HEK293T (cell line): ENCODE measurements at regions not wholly inside any gene's neighbourhood (a gene's known extent, or its start where the extent isn't known, plus 50 kb on each side); places are given as distances from the start of the nearest gene placed in this dataset.

Experiments used
- CTCF ChIA-PET: fragments of 350-600 bp; formaldehyde crosslinking; extraction: SDS; loops from one replicate; lab custom pipeline; 2021; ENCODE audit warnings: antibody characterized with exemption, inconsistent platforms; lab: Yijun Ruan, JAX
- POLR2A ChIA-PET: fragments of 350-600 bp; formaldehyde crosslinking; extraction: SDS; loops from one replicate; lab custom pipeline; 2020; ENCODE audit warnings: antibody characterized with exemption, inconsistent platforms; lab: Yijun Ruan, JAX
- DNase-seq: peaks from one replicate; pipeline ENCODE4 v3.0.0; 2012; ENCODE audit warnings: mixed read lengths; ENCODE audit errors: extremely low spot score
- ARNT ChIP-seq: fragments of 450-650 bp; IDR thresholded peaks from 2 replicates; pipeline ENCODE4 v1.6.1; 2017; ENCODE audit warnings: mild to moderate bottlenecking
- BHLHE40 ChIP-seq: fragments of 450-650 bp; IDR thresholded peaks from 2 replicates; pipeline ENCODE4 v1.6.1; 2016; ENCODE audit warnings: mild to moderate bottlenecking, moderate library complexity, borderline replicate concordance
- CTBP1 ChIP-seq: fragments of 450-650 bp; IDR thresholded peaks from 2 replicates; pipeline ENCODE4 v1.6.1; 2016; ENCODE audit warnings: borderline replicate concordance
- ELF4 ChIP-seq: fragments of 450-650 bp; IDR thresholded peaks from 2 replicates; pipeline ENCODE4 v1.6.1; 2017; ENCODE audit warnings: antibody characterized with exemption
- FOXA1 ChIP-seq: fragments of 450-650 bp; IDR thresholded peaks from 2 replicates; pipeline ENCODE4 v1.6.1; 2016; ENCODE audit warnings: mild to moderate bottlenecking
- FOXK2 ChIP-seq: fragments of 450-650 bp; IDR thresholded peaks from 2 replicates; pipeline ENCODE4 v1.6.1; 2016; ENCODE audit warnings: mild to moderate bottlenecking
- FOXM1 ChIP-seq: fragments of 450-650 bp; IDR thresholded peaks from 2 replicates; pipeline ENCODE4 v1.6.1; 2017; ENCODE audit warnings: mild to moderate bottlenecking, borderline replicate concordance
- HDGF ChIP-seq: fragments of 450-650 bp; IDR thresholded peaks from 2 replicates; pipeline ENCODE4 v1.6.1; 2017; ENCODE audit warnings: antibody characterized with exemption, borderline replicate concordance
- L3MBTL2 ChIP-seq: fragments of 450-650 bp; conservative IDR thresholded peaks from 2 replicates; pipeline ENCODE4 v1.6.1; 2016; ENCODE audit warnings: mild to moderate bottlenecking
- LEF1 ChIP-seq: fragments of 450-650 bp; IDR thresholded peaks from 2 replicates; pipeline ENCODE4 v1.6.1; 2017; ENCODE audit warnings: mild to moderate bottlenecking, borderline replicate concordance
- NFRKB ChIP-seq: fragments of 450-650 bp; IDR thresholded peaks from 2 replicates; pipeline ENCODE4 v1.6.1; 2016; ENCODE audit warnings: mild to moderate bottlenecking, moderate library complexity
- PKNOX1 ChIP-seq: fragments of 450-650 bp; IDR thresholded peaks from 2 replicates; pipeline ENCODE4 v1.6.1; 2016
- SP1 ChIP-seq: fragments of 450-650 bp; IDR thresholded peaks from 2 replicates; pipeline ENCODE4 v1.6.1; 2017
- SUZ12 ChIP-seq: fragments of 450-650 bp; IDR thresholded peaks from 2 replicates; pipeline ENCODE4 v1.6.1; 2016; ENCODE audit warnings: mild to moderate bottlenecking
- TARDBP ChIP-seq: fragments of 450-650 bp; IDR thresholded peaks from 2 replicates; pipeline ENCODE4 v1.6.1; 2016
- ZNF384 ChIP-seq: fragments of 450-650 bp; IDR thresholded peaks from 2 replicates; pipeline ENCODE4 v1.6.1; 2016

GRCh38 chr14:97943619-97944018 is 1146.4 kb downstream of the VRK1 start:
- DNase-seq = no peak
- CTCF ChIA-PET = no interaction called here
- POLR2A ChIA-PET = no interaction called here
- TF ChIP-seq BHLHE40 (no peak), FOXK2 (no peak), FOXM1 (no peak), CTBP1 (no peak), ZNF384 (no peak), TARDBP (no peak), NFRKB (no peak), SP1 (no peak), ARNT (no peak), SUZ12 (no peak)

GRCh38 chr14:97944380-97944779 is 1147.2 kb downstream of the VRK1 start:
- DNase-seq = no peak
- TF ChIP-seq NFRKB (no peak), ARNT (no peak), FOXA1 (no peak), ZNF384 (no peak), TARDBP (no peak)
- ChIA-PET POLR2A (no interaction called here), CTCF (no interaction called here)

GRCh38 chr14:97945631-97946030 is 1148.4 kb downstream of the VRK1 start:
- TF ChIP-seq PKNOX1 = no peak
- TF ChIP-seq SP1 = no peak
- TF ChIP-seq ZNF384 = no peak
- no peak for TF ChIP-seq BHLHE40
- TF ChIP-seq LEF1 = no peak
- POLR2A ChIA-PET = no interaction called here
- CTCF ChIA-PET = no interaction called here
- DNase-seq = no peak

- POLR2A ChIA-PET = no interaction called here
- CTCF ChIA-PET = no interaction called here
- TF ChIP-seq LEF1 (no peak), FOXM1 (no peak), ARNT (no peak), TARDBP (no peak), NFRKB (no peak), SUZ12 (no peak), CTBP1 (no peak), L3MBTL2 (no peak), ZNF384 (no peak), BHLHE40 (no peak), HDGF (no peak)
- DNase-seq = no peak
These were observed 1149.1 kb downstream of the VRK1 start for GRCh38 chr14:97946240-97946639.

GRCh38 chr14:97946641-97947040 is 1149.5 kb downstream of the VRK1 start:
- ChIA-PET CTCF (no interaction called here), POLR2A (no interaction called here)
- no peak for TF ChIP-seq HDGF
- no peak for TF ChIP-seq FOXK2
- TF ChIP-seq CTBP1 = no peak
- no peak for DNase-seq

- ChIA-PET POLR2A (no interaction called here), CTCF (no interaction called here)
- TF ChIP-seq PKNOX1 = no peak
- no peak for TF ChIP-seq LEF1
- no peak for TF ChIP-seq FOXK2
- TF ChIP-seq FOXA1 = no peak
- no peak for TF ChIP-seq ARNT
- no peak for TF ChIP-seq HDGF
- no peak for TF ChIP-seq SUZ12
- DNase-seq = no peak
These were observed 1151.7 kb downstream of the VRK1 start for GRCh38 chr14:97948841-97949240.

GRCh38 chr14:97956581-97957340 is 1159.6 kb downstream of the VRK1 start:
- POLR2A ChIA-PET = no interaction called here
- no peak for DNase-seq
- CTCF ChIA-PET = no interaction called here
- TF ChIP-seq SP1 (no peak), TARDBP (no peak), ELF4 (no peak), NFRKB (no peak), PKNOX1 (no peak), SUZ12 (no peak)

GRCh38 chr14:97959251-97959650 is 1162.1 kb downstream of the VRK1 start:
- POLR2A ChIA-PET = no interaction called here
- CTCF ChIA-PET = no interaction called here
- no peak for DNase-seq
- TF ChIP-seq FOXA1 (no peak), FOXM1 (no peak), ARNT (no peak), ZNF384 (no peak), PKNOX1 (no peak), FOXK2 (no peak), SP1 (no peak), CTBP1 (no peak), HDGF (no peak), LEF1 (no peak), SUZ12 (no peak), TARDBP (no peak), L3MBTL2 (no peak), ELF4 (no peak), BHLHE40 (no peak), NFRKB (no peak)
